ENCODE measurements at regions not wholly inside any gene's neighbourhood (a gene's known extent, or its start where the extent isn't known, plus 50 kb on each side); places are given as distances from the start of the nearest gene placed in this dataset.

- DNase-seq: no peak
- intact Hi-C loops (cut with DNase I): no loop called here
Observed at GRCh38 chr4:62804075-62804474, 1603.9 kb downstream of the ADGRL3 start.

GRCh38 chr4:62797221-62797620, 1597.1 kb downstream of the ADGRL3 start:
- no peak for DNase-seq
- intact Hi-C loops (cut with DNase I): no loop called here

DNA sequence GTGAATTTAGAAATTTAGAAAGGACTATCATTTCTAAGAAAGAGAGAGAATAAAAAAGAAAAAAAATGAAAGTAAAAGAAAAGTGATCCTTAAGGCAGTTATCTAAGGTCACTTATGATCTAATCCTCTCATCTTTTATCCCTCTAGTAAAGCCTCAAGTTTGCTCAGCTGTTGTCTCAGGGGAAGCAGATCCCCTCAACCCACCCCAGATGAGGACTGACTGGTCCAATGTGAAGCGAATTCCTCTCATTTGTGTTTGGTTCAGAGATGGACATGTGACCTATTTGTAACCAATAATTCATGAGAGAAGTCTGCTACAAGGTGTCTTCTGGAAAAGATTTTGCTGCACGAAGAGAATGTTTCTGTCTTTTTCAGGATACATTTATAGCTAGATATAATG, 1591.3 kb downstream of the ADGRL3 start:
- intact Hi-C loops (cut with DNase I): no loop called here

DNA sequence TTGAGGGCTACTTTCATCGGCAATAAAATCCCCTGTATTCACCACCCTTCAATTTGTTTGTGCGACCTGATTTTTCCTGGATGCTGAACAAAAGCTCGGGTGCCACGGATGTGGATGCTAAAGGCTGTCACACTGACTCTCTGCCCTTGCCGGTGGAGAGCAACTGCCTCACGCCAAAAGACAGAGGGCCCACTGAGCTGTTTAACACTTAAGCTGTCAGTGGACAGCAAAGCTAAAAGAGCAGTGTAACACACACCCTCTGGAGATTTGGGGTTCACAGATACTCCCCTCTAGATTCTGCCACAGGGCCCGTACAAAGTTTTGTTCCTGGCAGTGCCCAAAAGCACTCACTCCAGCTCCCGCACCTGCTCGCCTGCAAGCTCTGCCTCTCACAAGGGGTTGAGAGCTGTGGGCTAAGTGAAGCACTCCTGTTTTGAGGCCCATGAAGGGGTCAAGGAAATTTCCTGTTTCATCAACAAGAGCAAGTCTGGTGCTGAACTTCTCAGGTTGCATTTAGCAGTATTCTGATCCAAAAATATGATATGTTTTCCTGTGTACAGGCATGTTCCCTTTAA, 1571.9 kb downstream of the ADGRL3 start:
- intact Hi-C loops (cut with DNase I): no loop called here
- DNase-seq: no peak

More for the DNA sequence above, 1591.3 kb downstream of the ADGRL3 start:
- DNase-seq: no peak

GRCh38 chr4:62740296-62740695, 1540.2 kb downstream of the ADGRL3 start:
- intact Hi-C loops (cut with DNase I): no loop called here
- DNase-seq: no peak

DNA sequence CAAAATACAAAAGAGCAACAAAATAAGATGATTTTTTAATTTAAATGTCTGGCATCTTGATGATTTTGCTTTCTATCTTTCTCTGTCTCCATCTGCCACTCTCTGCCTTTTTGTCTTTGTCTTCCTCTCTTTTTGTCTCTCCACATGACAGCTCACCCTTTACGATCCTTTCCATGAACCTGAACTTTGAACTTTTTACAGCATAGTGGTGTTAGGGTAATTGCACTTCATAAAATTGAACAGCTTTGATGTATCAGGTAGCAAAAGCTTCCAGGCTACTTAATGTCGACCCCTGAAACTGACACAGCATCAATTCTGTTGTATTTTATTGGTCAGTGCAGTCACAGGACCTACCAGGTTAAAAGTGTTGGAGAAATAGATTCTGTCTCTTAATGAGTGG, 1517.0 kb downstream of the ADGRL3 start:
- intact Hi-C loops (cut with DNase I): no loop called here
- DNase-seq: no peak

DNA sequence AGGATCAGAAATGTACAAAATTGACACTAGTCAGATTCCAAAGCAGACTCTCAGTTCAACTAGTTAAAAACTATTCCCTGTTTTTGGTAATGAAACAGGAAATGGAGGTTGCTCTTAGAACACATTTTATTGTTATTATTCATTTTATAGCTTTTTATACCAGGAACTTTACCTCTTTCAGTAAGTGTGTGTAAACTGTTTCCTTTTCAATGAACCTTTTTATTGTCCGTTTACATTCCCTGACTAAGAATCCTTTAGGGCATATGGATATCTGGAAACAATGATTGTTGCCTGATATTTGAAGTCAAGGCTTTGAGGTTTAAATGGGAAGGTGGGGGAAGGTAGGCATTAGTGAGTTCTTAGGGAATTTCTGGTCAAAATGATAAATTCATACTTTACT, 1511.4 kb downstream of the ADGRL3 start:
- DNase-seq: no peak
- intact Hi-C loops (cut with DNase I): no loop called here

- no peak for DNase-seq
- intact Hi-C loops (cut with DNase I): loop anchor here (5.0 kb wide), 1 partner anchor 1902 kb away; no protein-coding TSS in a partner anchor
Observed at GRCh38 chr4:62709618-62710252, 1509.6 kb downstream of the ADGRL3 start.

- no peak for DNase-seq
- intact Hi-C loops (cut with DNase I): loop anchor here (5.0 kb wide), 1 partner anchor 1899 kb away; no protein-coding TSS in a partner anchor
Observed at GRCh38 chr4:62706423-62706822, 1506.3 kb downstream of the ADGRL3 start.

DNA sequence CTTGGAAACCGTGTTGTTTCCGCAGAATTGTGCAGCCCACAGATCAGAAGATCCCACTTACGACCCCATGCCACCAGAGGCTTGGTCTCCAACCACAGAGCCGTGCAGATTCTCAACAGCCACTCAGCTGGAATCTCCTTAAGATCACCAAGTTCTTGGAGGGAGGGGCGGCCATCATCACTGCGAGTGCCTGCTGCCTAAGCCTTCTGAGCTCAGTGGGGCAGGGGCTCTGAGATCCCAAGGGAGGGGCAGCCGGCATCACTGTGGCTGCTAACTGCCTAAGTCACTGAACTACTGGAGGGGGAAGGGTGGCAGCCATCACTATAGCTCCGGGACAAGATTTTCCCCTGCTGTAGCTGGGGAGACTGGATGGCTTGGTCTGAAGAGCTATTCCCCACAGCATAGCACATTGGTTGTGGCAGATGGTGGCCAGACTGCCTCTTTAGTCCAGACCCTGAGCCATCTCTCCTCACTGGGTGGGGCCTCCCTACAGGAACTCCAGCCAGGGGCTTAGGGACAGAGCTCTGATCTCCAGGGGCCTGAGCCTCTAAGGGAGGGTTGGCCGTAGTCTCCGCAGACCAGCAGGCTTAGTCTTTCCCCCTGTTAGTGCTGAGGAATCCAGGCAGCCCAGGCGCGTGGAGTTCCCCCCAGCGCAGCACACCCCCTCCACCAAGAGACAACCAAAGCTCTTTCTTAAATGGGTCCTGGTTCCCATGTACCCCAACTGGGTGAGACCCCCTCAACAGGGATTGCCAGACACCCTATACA, 1483.9 kb downstream of the ADGRL3 start:
- intact Hi-C loops (cut with DNase I): no loop called here
- DNase-seq: peak in 2 of 10 donors; percentile 60 to 73

DNA sequence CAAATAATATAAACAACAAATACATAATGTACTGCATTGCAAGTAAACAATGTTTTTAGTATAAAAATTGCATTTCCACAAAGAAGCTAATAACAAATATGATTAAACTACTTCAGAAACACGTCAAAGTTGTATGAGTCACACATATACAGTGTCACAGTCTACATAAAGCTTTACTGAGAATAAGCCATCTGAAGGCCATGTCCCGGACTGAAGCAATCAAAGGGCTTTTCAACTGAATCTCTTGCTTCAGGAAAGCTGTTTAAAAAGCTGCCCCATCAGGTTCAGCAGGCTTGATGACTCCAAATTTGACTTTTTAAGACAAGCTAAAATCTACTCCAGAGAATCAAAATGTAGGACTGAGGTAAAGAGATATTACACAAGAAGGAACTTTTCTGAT, 1476.8 kb downstream of the ADGRL3 start:
- intact Hi-C loops (cut with DNase I): no loop called here
- no peak for DNase-seq

- intact Hi-C loops (cut with DNase I): no loop called here
- DNase-seq: no peak
Observed at GRCh38 chr4:62670514-62670913, 1470.4 kb downstream of the ADGRL3 start.

DNA sequence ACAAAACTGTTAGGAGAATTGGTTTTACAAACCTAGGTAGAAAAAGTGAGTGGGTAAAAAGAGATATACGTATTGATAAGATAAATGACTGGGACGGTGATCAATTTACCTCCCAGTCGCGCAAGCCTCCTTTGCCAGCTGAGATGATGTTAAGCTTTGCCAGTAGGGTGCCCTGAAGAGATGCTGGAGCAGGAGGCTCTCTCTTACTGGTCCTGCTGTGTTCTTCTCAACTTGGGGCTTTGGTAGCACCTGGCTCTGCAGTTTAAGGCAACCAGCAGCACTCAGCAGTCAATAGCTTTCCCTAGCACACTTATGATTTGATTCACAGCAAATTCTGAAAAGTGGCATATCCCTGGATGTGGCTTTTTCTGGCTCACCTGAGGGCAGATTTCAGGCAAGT, 1461.7 kb downstream of the ADGRL3 start:
- intact Hi-C loops (cut with DNase I): no loop called here
- DNase-seq: no peak

DNA sequence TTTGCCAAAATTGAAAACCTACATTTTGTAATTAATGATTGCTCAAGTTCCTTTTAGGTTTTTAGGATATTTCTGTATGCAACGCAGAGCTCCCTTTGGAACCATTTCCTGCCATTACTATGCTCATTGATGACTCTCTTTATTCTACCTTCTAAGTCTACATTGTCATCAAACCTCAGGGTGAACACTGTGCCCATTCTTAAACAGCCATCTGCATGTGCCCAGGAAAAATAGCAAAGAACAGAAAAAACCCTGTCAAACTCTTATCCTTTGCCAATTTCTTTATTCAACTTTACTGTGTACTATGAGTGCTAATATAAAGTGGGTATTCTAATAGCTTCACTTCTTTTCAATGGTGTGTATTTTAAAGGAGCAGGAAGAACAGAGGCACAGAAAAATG, 1455.9 kb downstream of the ADGRL3 start:
- intact Hi-C loops (cut with DNase I): no loop called here

DNA sequence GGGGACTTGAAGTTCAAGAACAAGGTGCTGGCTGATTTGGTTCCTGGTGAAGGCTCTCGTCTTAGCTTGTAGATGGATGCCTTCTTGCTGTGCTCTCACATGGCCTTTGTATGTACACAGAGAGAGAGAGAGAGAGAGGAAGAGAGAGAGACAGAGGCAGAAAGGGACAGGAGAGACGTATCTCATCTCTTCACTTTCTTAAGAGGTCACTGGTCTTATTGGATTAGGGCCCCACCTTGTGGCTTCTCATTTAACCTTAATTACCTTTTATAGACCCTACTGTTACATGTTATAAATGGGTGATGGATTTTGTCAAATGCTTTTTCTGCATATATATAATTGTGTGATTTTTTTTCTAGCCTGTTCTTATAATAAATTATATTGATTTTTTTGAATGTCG, 1444.2 kb downstream of the ADGRL3 start:
- intact Hi-C loops (cut with DNase I): no loop called here
- no peak for DNase-seq

More for the DNA sequence above, 1455.9 kb downstream of the ADGRL3 start:
- DNase-seq: no peak

- no peak for DNase-seq
- intact Hi-C loops (cut with DNase I): no loop called here
Observed at GRCh38 chr4:62640296-62640695, 1440.2 kb downstream of the ADGRL3 start.

GRCh38 chr4:62627671-62628070, 1427.5 kb downstream of the ADGRL3 start:
- no peak for DNase-seq
- intact Hi-C loops (cut with DNase I): no loop called here

DNA sequence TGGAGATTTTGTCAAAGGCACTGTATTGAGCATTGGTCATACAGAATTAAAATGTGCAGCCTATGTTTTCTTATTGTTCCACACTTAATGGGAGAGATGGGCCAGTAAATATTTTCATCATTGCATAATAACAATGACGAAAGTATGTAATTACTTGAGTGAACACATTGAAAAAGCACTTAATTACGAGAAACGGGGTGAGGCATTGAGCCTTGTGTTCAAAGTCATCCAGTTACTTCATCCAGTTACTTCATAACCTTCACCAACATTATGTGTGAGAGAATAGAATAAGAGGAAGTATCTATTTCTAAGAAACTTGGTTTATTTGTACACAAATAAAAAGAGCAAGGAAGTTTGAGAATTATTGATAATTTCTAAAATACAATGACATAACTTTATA, 1427.0 kb downstream of the ADGRL3 start:
- intact Hi-C loops (cut with DNase I): no loop called here
- DNase-seq: no peak

GRCh38 chr4:62622089-62622488, 1422.0 kb downstream of the ADGRL3 start:
- intact Hi-C loops (cut with DNase I): no loop called here
- DNase-seq: no peak

- no peak for DNase-seq
- intact Hi-C loops (cut with DNase I): no loop called here
Observed at GRCh38 chr4:62619971-62620370, 1419.8 kb downstream of the ADGRL3 start.

DNA sequence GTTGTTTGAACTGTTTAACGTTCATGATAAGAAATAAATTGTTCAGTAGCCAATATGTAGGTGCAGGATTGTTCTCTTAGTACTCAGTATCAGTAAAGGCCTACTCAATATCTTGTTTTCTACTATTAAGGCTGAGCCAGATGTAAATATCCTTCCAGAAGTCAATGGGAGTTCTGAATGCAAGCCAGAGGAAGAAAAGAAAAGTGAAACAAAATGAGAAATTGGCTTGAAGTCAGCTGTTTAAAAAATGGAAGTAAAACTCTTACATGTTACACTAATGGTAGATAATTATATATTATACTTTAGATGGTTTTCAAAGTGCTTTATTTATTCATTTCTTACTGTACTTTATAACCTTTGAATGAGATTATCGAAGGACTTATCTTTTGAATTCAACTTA, 1417.9 kb downstream of the ADGRL3 start:
- no peak for DNase-seq
- intact Hi-C loops (cut with DNase I): no loop called here

DNA sequence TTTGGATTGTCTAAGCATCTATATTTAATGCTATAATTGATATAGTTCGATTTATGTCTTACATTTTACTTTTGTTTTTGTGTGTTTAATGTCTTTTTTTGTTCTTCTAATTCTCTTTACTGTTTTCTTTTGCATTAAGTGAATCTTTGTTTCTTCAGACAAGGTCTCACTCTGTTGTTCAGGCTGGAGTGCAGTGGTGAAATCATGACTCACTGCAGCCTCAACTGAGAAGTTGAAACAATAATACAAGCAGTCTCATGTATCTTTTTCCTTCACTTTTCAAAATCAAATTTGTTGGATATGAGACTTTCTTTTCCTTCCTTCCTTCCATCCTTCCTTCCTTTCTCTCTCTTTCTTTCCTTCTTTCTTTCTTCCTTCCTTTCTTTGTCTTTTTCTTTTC, 1401.6 kb downstream of the ADGRL3 start:
- intact Hi-C loops (cut with DNase I): no loop called here
- DNase-seq: no peak

All from posterior cingulate gyrus (tissue), 11 donors.